ENCODE measurements at regions not wholly inside any gene's neighbourhood (a gene's known extent, or its start where the extent isn't known, plus 50 kb on each side); places are given as distances from the start of the nearest gene placed in this dataset.

DNA sequence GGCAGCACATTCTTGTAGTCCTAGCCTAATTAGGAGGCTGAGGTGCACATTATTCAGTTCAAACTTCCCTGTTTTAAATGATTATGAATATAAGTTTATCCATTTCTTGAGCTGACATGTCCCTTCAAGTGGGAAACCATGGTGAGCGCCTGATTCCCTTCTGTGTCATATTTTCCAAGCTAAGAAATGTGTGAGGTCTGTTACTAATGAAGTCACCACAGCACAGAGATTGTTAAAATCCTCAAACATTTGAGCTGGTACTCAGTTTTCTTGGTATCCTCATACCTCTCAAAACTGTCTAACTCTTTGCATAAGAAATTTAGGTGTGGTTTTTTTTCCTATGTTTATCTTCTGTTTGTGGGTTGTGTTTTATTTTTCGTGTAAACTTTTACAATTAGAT lies 926.8 kb downstream of the GATA3 start:
- TF ChIP-seq YY1 (IDR thresholded peaks at IDR 0.05; ENCODE audit: insufficient read depth, insufficient read length): no peak
- TF ChIP-seq SUZ12 (IDR thresholded peaks at IDR 0.05; ENCODE audit: extremely low read depth, insufficient read depth, insufficient read length): no peak
